ENCODE measurements at regions not wholly inside any gene's neighbourhood (a gene's known extent, or its start where the extent isn't known, plus 50 kb on each side); places are given as distances from the start of the nearest gene placed in this dataset.

- ChIA-PET POLR2A (no interaction called here), CTCF (no interaction called here)
- DNase-seq (ENCODE audit: low read depth) = no peak
- Histone ChIP-seq H3K27me3 (ENCODE audit: control insufficient read depth, insufficient read depth, low read length) (peaks cover 13% of the 10 kb centered on the region), H3K36me3 (ENCODE audit: control insufficient read depth, insufficient read depth, low read length) (no peaks in the 10 kb centered on the region), H3K4me3 (ENCODE audit: low read depth, low read length) (no peak overlapping the region)
- TF ChIP-seq CTCF (IDR thresholded peaks at IDR 0.05; ENCODE audit: insufficient read depth, low read depth, low read length) = no peak
Measured at GRCh38 chr3:69542805-69543429, 157.0 kb upstream of the FRMD4B start.

GRCh38 chr3:69542089-69542804 is 156.4 kb upstream of the FRMD4B start:
- ChIA-PET CTCF (no interaction called here), POLR2A (no interaction called here)
- no peak for TF ChIP-seq CTCF (IDR thresholded peaks at IDR 0.05; ENCODE audit: insufficient read depth, low read depth, low read length)
- Histone ChIP-seq H3K36me3 (ENCODE audit: control insufficient read depth, insufficient read depth, low read length) (no peaks in the 10 kb centered on the region), H3K27me3 (ENCODE audit: control insufficient read depth, insufficient read depth, low read length) (peaks cover 14% of the 10 kb centered on the region), H3K4me3 (ENCODE audit: low read depth, low read length) (no peak overlapping the region)
- no peak for DNase-seq (ENCODE audit: low read depth)

GRCh38 chr3:69541711-69542088 is 155.8 kb upstream of the FRMD4B start:
- H3K36me3 ChIP-seq (ENCODE audit: control insufficient read depth, insufficient read depth, low read length) = no peaks in the 10 kb centered on the region
- ChIA-PET POLR2A (no interaction called here), CTCF (no interaction called here)
- no peak overlapping the region for H3K4me3 ChIP-seq (ENCODE audit: low read depth, low read length)
- no peak for TF ChIP-seq CTCF (IDR thresholded peaks at IDR 0.05; ENCODE audit: insufficient read depth, low read depth, low read length)
- DNase-seq (ENCODE audit: low read depth) = no peak
- H3K27me3 ChIP-seq (ENCODE audit: control insufficient read depth, insufficient read depth, low read length) = peaks cover 14% of the 10 kb centered on the region

GRCh38 chr3:69540706-69541581 is 155.1 kb upstream of the FRMD4B start:
- CTCF ChIA-PET = no interaction called here
- TF ChIP-seq CTCF (IDR thresholded peaks at IDR 0.05; ENCODE audit: insufficient read depth, low read depth, low read length) = no peak
- no peak for DNase-seq (ENCODE audit: low read depth)
- H3K27me3 ChIP-seq (ENCODE audit: control insufficient read depth, insufficient read depth, low read length) = peaks cover 14% of the 10 kb centered on the region
- H3K36me3 ChIP-seq (ENCODE audit: control insufficient read depth, insufficient read depth, low read length) = no peaks in the 10 kb centered on the region
- no peak overlapping the region for H3K4me3 ChIP-seq (ENCODE audit: low read depth, low read length)
- POLR2A ChIA-PET = no interaction called here

GRCh38 chr3:69539134-69539533 is 153.2 kb upstream of the FRMD4B start:
- peaks cover 14% of the 10 kb centered on the region for H3K27me3 ChIP-seq (ENCODE audit: control insufficient read depth, insufficient read depth, low read length)
- POLR2A ChIA-PET = no interaction called here

More at GRCh38 chr3:69539134-69539533, 153.2 kb upstream of the FRMD4B start:
- DNase-seq (ENCODE audit: low read depth) = no peak
- TF ChIP-seq CTCF (IDR thresholded peaks at IDR 0.05; ENCODE audit: insufficient read depth, low read depth, low read length) = no peak
- CTCF ChIA-PET = no interaction called here
- no peaks in the 10 kb centered on the region for H3K36me3 ChIP-seq (ENCODE audit: control insufficient read depth, insufficient read depth, low read length)
- no peak overlapping the region for H3K4me3 ChIP-seq (ENCODE audit: low read depth, low read length)
